ENCODE measurements at regions not wholly inside any gene's neighbourhood (a gene's known extent, or its start where the extent isn't known, plus 50 kb on each side); places are given as distances from the start of the nearest gene placed in this dataset.

- in situ Hi-C loops (cut with HindIII; ENCODE audit: low sequenced_read_pairs), result no loop called here
Measured at GRCh38 chr7:13352677-13353076, 636.8 kb downstream of the ETV1 start.

- in situ Hi-C loops (cut with HindIII; ENCODE audit: low sequenced_read_pairs), result no loop called here
Measured at GRCh38 chr7:13359656-13360055, 629.8 kb downstream of the ETV1 start.

- in situ Hi-C loops (cut with HindIII; ENCODE audit: low sequenced_read_pairs), result no loop called here
Measured at GRCh38 chr7:13386741-13387140, 602.7 kb downstream of the ETV1 start.

- in situ Hi-C loops (cut with HindIII; ENCODE audit: low sequenced_read_pairs), result no loop called here
Measured at GRCh38 chr7:13407911-13408310, 581.6 kb downstream of the ETV1 start.

- in situ Hi-C loops (cut with HindIII; ENCODE audit: low sequenced_read_pairs), result no loop called here
Measured at GRCh38 chr7:13411151-13411550, 578.3 kb downstream of the ETV1 start.

- in situ Hi-C loops (cut with HindIII; ENCODE audit: low sequenced_read_pairs), result no loop called here
Measured at GRCh38 chr7:13411636-13412035, 577.8 kb downstream of the ETV1 start.

- in situ Hi-C loops (cut with HindIII; ENCODE audit: low sequenced_read_pairs), result no loop called here
Measured at GRCh38 chr7:13414181-13414580, 575.3 kb downstream of the ETV1 start.

- in situ Hi-C loops (cut with HindIII; ENCODE audit: low sequenced_read_pairs), result no loop called here
Measured at GRCh38 chr7:13414661-13415107, 574.8 kb downstream of the ETV1 start.

- in situ Hi-C loops (cut with HindIII; ENCODE audit: low sequenced_read_pairs), result no loop called here
Measured at GRCh38 chr7:13416071-13416470, 573.4 kb downstream of the ETV1 start.

- in situ Hi-C loops (cut with HindIII; ENCODE audit: low sequenced_read_pairs), result no loop called here
Measured at GRCh38 chr7:13416544-13416943, 572.9 kb downstream of the ETV1 start.

- in situ Hi-C loops (cut with HindIII; ENCODE audit: low sequenced_read_pairs), result no loop called here
Measured at GRCh38 chr7:13420726-13421125, 568.7 kb downstream of the ETV1 start.

GRCh38 chr7:13421776-13422175 is 567.7 kb downstream of the ETV1 start:
- in situ Hi-C loops (cut with HindIII; ENCODE audit: low sequenced_read_pairs), result no loop called here

GRCh38 chr7:13433946-13434345 is 555.5 kb downstream of the ETV1 start:
- in situ Hi-C loops (cut with HindIII; ENCODE audit: low sequenced_read_pairs), result no loop called here

- in situ Hi-C loops (cut with HindIII; ENCODE audit: low sequenced_read_pairs), result no loop called here
Measured at GRCh38 chr7:13442226-13442625, 547.2 kb downstream of the ETV1 start.

GRCh38 chr7:13447637-13448036 is 541.8 kb downstream of the ETV1 start:
- in situ Hi-C loops (cut with HindIII; ENCODE audit: low sequenced_read_pairs), result no loop called here

GRCh38 chr7:13448243-13448642 is 541.2 kb downstream of the ETV1 start:
- in situ Hi-C loops (cut with HindIII; ENCODE audit: low sequenced_read_pairs), result no loop called here

- in situ Hi-C loops (cut with HindIII; ENCODE audit: low sequenced_read_pairs), result no loop called here
Measured at GRCh38 chr7:13449460-13449859, 540.0 kb downstream of the ETV1 start.

GRCh38 chr7:13454916-13455592 is 534.4 kb downstream of the ETV1 start:
- in situ Hi-C loops (cut with HindIII; ENCODE audit: low sequenced_read_pairs), result no loop called here

- in situ Hi-C loops (cut with HindIII; ENCODE audit: low sequenced_read_pairs), result no loop called here
Measured at GRCh38 chr7:13457790-13458189, 531.7 kb downstream of the ETV1 start.

GRCh38 chr7:13466874-13467547 is 522.5 kb downstream of the ETV1 start:
- in situ Hi-C loops (cut with HindIII; ENCODE audit: low sequenced_read_pairs), result no loop called here

- in situ Hi-C loops (cut with HindIII; ENCODE audit: low sequenced_read_pairs), result no loop called here
Measured at GRCh38 chr7:13476881-13477444, 512.5 kb downstream of the ETV1 start.

GRCh38 chr7:13489386-13489785 is 500.1 kb downstream of the ETV1 start:
- in situ Hi-C loops (cut with HindIII; ENCODE audit: low sequenced_read_pairs), result no loop called here
